BLaER1 treated with 17β-estradiol and CSF1 and Interleukin-3, amounts not matched to agents 10 nM and 100 nM (cell line): ENCODE measurements at regions not wholly inside any gene's neighbourhood (a gene's known extent, or its start where the extent isn't known, plus 50 kb on each side); places are given as distances from the start of the nearest gene placed in this dataset.
A peak's percentile ranks its signal among the peaks of the same experiment; 100 is the strongest.

Experiments
- H3K27ac ChIP-seq, 11 experiments: shearing (Covaris generic); formaldehyde crosslinking; 2 replicates each; pipeline ENCODE4 v1.8.1; 2022
- H3K27me3 ChIP-seq, 11 experiments: shearing (Covaris generic); formaldehyde crosslinking; 2 replicates each; pipeline ENCODE4 v1.8.1; 2022
- H3K36me3 ChIP-seq, 11 experiments: shearing (Covaris generic); formaldehyde crosslinking; 2 replicates each; pipeline ENCODE4 v1.8.1; 2022
- H3K4me1 ChIP-seq, 10 experiments: shearing (Covaris generic); formaldehyde crosslinking; 2 replicates each; pipeline ENCODE4 v1.8.1; 2022
- H3K4me2 ChIP-seq, 11 experiments: shearing (Covaris generic); formaldehyde crosslinking; 2 replicates each; pipeline ENCODE4 v1.8.1; 2022
- H3K4me3 ChIP-seq, 10 experiments: shearing (Covaris generic); formaldehyde crosslinking; 2 replicates each; pipeline ENCODE4 v1.8.1; 2022
- H3K9ac ChIP-seq, 11 experiments: shearing (Covaris generic); formaldehyde crosslinking; 2 replicates each; pipeline ENCODE4 v1.8.1; 2022
- H3K9me3 ChIP-seq, 11 experiments: shearing (Covaris generic); formaldehyde crosslinking; replicated peaks in 1 of 11; 2 replicates each; pipeline ENCODE4 v1.8.1; 2022
- H4K20me1 ChIP-seq, 11 experiments: shearing (Covaris generic); formaldehyde crosslinking; 2 replicates each; pipeline ENCODE4 v1.8.1; 2022
- Cebpa-rat ChIP-seq, 11 experiments: shearing (Covaris generic); IDR thresholded peaks; 2 replicates each; pipeline ENCODE4 v1.8.1; 2022

DNA sequence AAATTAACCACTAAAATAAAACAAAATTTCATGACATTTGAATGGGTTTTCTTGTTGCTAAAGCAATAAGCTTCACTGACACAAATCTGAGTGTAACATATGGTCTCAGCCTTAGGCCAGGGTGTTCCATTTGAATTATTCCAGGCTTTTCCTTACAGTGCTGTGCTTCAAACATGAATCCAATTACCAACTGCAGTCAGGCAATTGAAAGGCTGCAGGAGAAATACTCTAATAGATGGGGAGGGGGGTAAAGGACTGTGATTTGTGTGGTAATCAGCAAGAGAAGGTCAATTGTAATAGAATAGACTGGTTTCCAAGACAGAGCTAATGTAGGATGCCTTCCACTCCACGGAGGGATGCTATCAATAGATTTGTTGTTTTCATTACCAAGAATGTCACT is 466.7 kb downstream of the C3orf38 start:
- Histone ChIP-seq H3K36me3 (no peaks in the 10 kb centered on the region), H3K27me3 (no peaks in the 10 kb centered on the region), H4K20me1 (no peaks in the 10 kb centered on the region), H3K4me1 (peaks cover 0 to 24% (median 10%) of the 10 kb centered on the region in 10 experiments; a peak in 9 of 20 replicates), H3K4me3 (no peak overlapping the region), H3K9me3 (no peaks in the 10 kb centered on the region), H3K9ac (no peak overlapping the region), H3K27ac (no peak overlapping the region; a peak in 1 of 22 replicates), H3K4me2 (peak overlapping the region in 4 of 11 experiments; percentile 3 to 49 (median 31); a peak in 5 of 22 replicates)
- TF ChIP-seq Cebpa-rat (IDR thresholded peaks at IDR 0.05): no peak

DNA sequence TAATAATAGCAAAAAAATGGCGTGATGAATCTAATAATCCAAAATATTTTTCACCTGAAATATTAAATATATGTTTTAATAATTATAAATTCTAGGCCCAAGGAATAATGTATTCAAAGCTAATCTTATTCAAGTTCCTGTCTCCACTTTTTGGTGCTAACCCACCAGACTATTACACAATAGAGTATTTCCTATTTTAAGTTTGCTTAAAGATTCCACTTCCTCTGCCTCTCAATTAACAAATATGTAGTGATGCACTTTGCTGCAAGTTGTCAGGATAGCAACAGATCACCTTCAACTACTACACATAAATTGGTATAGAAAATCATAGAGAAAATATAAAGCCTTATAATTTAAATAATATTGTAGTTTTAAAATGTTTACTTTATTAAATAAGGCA is 467.5 kb downstream of the C3orf38 start:
- Histone ChIP-seq H3K36me3 (no peaks in the 10 kb centered on the region), H3K27me3 (no peaks in the 10 kb centered on the region), H3K4me3 (no peak overlapping the region), H3K9ac (no peak overlapping the region), H3K4me1 (peaks cover 0 to 24% (median 10%) of the 10 kb centered on the region in 10 experiments; a peak in 9 of 20 replicates), H4K20me1 (no peaks in the 10 kb centered on the region), H3K9me3 (no peaks in the 10 kb centered on the region), H3K27ac (peak overlapping the region in 2 of 11 experiments; percentile 24 to 31; a peak in 1 of 22 replicates), H3K4me2 (peak overlapping the region in 5 of 11 experiments; percentile 9 to 49 (median 41); a peak in 6 of 22 replicates)
- peak in 2 of 11 experiments; percentile 56 to 69; a peak in 4 of 22 replicates for TF ChIP-seq Cebpa-rat (IDR thresholded peaks at IDR 0.05)

DNA sequence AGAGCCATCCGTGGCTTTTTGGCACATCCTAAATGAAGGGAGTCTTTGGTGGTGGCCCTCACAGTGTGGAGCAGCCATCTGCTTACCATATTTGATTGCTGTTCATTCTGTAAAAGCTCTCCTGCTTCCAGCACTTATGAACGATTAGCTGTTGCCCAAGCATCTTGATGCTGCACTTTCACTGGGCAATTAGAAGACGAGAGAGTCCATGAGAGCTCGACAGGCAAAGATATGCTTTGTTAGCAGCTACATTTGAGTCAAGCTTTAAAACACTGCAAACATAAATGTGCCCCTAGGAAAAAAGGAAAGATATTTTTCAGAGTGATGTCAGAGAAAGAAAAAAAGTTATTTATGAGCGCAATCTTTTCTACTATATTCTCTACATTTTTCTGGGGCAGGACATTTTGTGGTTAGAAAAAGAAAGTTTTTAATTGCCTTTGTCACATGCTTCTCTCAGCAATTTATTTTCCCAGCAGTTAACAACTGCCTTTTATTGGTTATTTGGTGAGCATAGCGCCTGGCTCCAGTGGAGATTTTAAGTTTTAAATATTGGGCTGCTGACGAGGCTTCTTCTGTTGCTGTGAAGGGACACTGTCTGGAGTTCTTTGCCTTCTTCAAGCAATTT is 468.4 kb downstream of the C3orf38 start:
- Histone ChIP-seq H3K9ac (no peak overlapping the region), H3K27ac (peak overlapping the region in 2 of 11 experiments; percentile 24 to 31; a peak in 2 of 22 replicates), H3K36me3 (no peaks in the 10 kb centered on the region), H3K9me3 (no peaks in the 10 kb centered on the region), H3K4me1 (peaks cover 0 to 21% (median 10%) of the 10 kb centered on the region in 10 experiments; a peak in 9 of 20 replicates), H4K20me1 (no peaks in the 10 kb centered on the region), H3K27me3 (no peaks in the 10 kb centered on the region), H3K4me2 (peak overlapping the region in 3 of 11 experiments; percentile 41 to 49 (median 43); a peak in 5 of 22 replicates), H3K4me3 (no peak overlapping the region)
- TF ChIP-seq Cebpa-rat (IDR thresholded peaks at IDR 0.05): no peak

DNA sequence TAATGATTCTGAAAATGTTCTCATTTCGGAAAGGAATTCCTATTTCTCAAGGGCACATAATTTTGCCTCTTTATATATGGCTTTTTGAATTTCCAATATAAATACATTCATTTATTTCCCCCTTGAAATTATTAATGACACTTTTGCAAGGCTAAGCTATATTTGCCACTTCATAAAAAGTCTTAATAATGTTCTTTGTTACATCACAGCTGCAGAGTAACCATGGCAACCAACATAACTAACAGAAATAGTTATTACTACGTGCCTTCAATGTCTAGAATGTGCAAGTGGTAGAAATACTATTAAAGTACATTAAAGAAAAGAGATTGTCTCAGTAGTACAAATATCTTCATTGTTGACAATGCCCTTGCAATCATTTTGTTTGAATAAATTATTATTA is 471.8 kb downstream of the C3orf38 start:
- H4K20me1 ChIP-seq: no peaks in the 10 kb centered on the region
- no peaks in the 10 kb centered on the region for H3K27me3 ChIP-seq
- no peak overlapping the region for H3K4me3 ChIP-seq
- H3K27ac ChIP-seq: no peak overlapping the region
- no peaks in the 10 kb centered on the region for H3K9me3 ChIP-seq
- H3K36me3 ChIP-seq: no peaks in the 10 kb centered on the region
- no peak overlapping the region for H3K9ac ChIP-seq
- TF ChIP-seq Cebpa-rat (IDR thresholded peaks at IDR 0.05): no peak
- H3K4me1 ChIP-seq: peaks cover 0 to 19% (median 9%) of the 10 kb centered on the region in 10 experiments; a peak in 9 of 20 replicates
- no peak overlapping the region for H3K4me2 ChIP-seq

DNA sequence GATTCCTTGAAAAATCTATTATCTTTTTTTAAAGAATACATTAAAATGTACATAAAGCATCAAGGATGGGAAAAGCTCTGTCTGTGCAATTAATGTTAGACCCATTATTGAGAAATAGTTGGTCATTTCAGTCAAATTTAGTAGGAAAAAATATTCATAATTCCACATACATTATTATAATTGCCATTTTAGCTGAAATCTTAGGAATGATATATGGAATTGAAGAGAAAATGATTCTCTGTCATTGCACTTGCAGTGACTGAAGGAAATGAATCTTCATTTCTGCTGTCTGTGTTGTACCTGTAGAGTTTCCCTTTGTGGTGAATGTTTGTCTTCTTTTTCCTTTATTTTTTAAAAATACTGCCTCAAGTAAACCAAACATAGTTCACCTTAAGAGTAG is 473.9 kb downstream of the C3orf38 start:
- H3K27me3 ChIP-seq: no peaks in the 10 kb centered on the region
- H4K20me1 ChIP-seq: no peaks in the 10 kb centered on the region
- TF ChIP-seq Cebpa-rat (IDR thresholded peaks at IDR 0.05): no peak
- no peak overlapping the region for H3K4me2 ChIP-seq
- no peaks in the 10 kb centered on the region for H3K4me1 ChIP-seq
- H3K27ac ChIP-seq: no peak overlapping the region
- H3K36me3 ChIP-seq: no peaks in the 10 kb centered on the region
- H3K4me3 ChIP-seq: no peak overlapping the region
- H3K9ac ChIP-seq: no peak overlapping the region
- no peaks in the 10 kb centered on the region for H3K9me3 ChIP-seq

DNA sequence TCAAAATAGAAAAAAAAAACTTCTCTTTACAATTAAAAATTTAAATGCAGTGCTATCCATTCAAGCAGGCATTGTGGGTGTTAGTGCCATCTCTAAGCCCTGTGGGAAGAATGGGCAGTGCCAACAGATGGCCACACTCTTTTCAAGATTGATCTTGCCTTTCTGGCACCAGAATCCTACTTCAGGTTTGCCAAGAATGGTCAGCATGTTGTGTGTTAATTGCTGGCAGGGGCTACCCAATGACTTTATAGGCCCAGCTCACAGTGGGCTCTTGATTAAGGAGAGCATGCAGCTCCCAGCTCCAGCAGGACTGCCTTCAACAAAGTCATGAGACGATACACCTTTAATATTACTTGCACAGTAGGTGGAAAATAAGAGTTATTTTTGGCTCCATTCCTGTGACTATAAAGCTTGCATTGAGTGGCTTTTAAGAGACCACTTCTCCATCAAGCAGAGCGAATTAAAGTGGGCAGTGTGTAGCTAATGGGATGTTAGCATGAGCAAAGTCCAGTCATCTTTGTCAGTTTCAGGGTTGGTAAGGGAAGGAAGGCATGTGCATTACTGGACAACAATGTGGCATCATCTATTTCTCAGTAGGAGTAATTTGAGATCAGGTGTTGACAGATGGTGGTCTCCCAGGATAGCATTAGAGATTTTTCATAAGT is 476.8 kb downstream of the C3orf38 start:
- H3K27ac ChIP-seq: no peak overlapping the region
- no peaks in the 10 kb centered on the region for H3K4me1 ChIP-seq
- H3K36me3 ChIP-seq: no peaks in the 10 kb centered on the region
- no peak for TF ChIP-seq Cebpa-rat (IDR thresholded peaks at IDR 0.05)
- H3K27me3 ChIP-seq: no peaks in the 10 kb centered on the region
- H3K9ac ChIP-seq: no peak overlapping the region
- H3K4me3 ChIP-seq: no peak overlapping the region
- no peak overlapping the region for H3K4me2 ChIP-seq
- no peaks in the 10 kb centered on the region for H3K9me3 ChIP-seq
- H4K20me1 ChIP-seq: no peaks in the 10 kb centered on the region

- TF ChIP-seq Cebpa-rat (IDR thresholded peaks at IDR 0.05): no peak
Observed at GRCh38 chr3:88628901-88629300, 478.5 kb upstream of the EPHA3 start.

GRCh38 chr3:88632226-88632625 is 475.2 kb upstream of the EPHA3 start:
- H4K20me1 ChIP-seq: no peaks in the 10 kb centered on the region

More at GRCh38 chr3:88628901-88629300, 478.5 kb upstream of the EPHA3 start:
- no peaks in the 10 kb centered on the region for H3K27me3 ChIP-seq
- no peaks in the 10 kb centered on the region for H3K36me3 ChIP-seq
- no peaks in the 10 kb centered on the region for H4K20me1 ChIP-seq
- no peak overlapping the region for H3K27ac ChIP-seq
- H3K4me1 ChIP-seq: no peaks in the 10 kb centered on the region
- no peak overlapping the region for H3K4me2 ChIP-seq
- H3K9me3 ChIP-seq: no peaks in the 10 kb centered on the region
- no peak overlapping the region for H3K4me3 ChIP-seq
- H3K9ac ChIP-seq: no peak overlapping the region

GRCh38 chr3:88640581-88640980 is 466.8 kb upstream of the EPHA3 start:
- Histone ChIP-seq H3K27me3 (no peaks in the 10 kb centered on the region), H4K20me1 (no peaks in the 10 kb centered on the region), H3K9ac (no peak overlapping the region), H3K4me3 (no peak overlapping the region), H3K9me3 (peaks cover 0 to 7% (median 0%) of the 10 kb centered on the region in 11 experiments; a peak in 2 of 22 replicates), H3K36me3 (no peaks in the 10 kb centered on the region), H3K4me2 (no peak overlapping the region), H3K27ac (no peak overlapping the region), H3K4me1 (no peaks in the 10 kb centered on the region)
- no peak for TF ChIP-seq Cebpa-rat (IDR thresholded peaks at IDR 0.05)

More at GRCh38 chr3:88632226-88632625, 475.2 kb upstream of the EPHA3 start:
- no peak overlapping the region for H3K27ac ChIP-seq
- no peak overlapping the region for H3K9ac ChIP-seq
- no peak overlapping the region for H3K4me3 ChIP-seq
- no peak for TF ChIP-seq Cebpa-rat (IDR thresholded peaks at IDR 0.05)
- H3K4me1 ChIP-seq: no peaks in the 10 kb centered on the region
- no peak overlapping the region for H3K4me2 ChIP-seq
- H3K9me3 ChIP-seq: peaks cover 0 to 7% (median 0%) of the 10 kb centered on the region in 11 experiments; a peak in 2 of 22 replicates
- H3K36me3 ChIP-seq: no peaks in the 10 kb centered on the region
- H3K27me3 ChIP-seq: no peaks in the 10 kb centered on the region
